ENCODE measurements at regions not wholly inside any gene's neighbourhood (a gene's known extent, or its start where the extent isn't known, plus 50 kb on each side); places are given as distances from the start of the nearest gene placed in this dataset.

DNA sequence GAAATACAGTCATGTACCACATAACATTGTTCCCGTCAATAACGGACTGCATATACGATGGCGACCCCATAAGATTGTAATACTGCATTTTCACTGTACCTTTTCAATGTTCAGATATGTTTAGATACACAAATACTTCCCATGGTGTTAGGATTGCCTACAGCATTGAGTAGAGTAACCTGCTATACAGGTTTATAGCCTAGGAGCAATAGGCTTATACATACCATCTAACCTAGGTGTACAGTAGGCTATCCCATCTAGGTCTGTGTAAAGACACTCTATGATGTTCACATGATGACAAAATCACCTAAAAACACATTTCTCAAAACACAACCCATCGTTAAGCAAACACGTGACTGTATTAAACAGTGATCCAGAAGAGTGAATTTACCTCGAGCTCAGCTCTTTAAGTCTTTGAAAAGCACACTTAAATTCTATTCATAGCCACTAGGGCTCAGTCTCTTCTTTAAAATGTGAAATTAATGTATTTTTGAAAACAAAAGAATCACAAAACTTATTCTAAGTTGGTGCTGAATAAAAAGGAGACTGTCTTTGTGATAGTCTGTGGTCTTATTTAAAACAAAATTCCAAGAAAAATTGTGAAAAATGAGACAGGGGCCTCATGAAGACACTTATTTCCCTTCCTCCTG is 239.1 kb upstream of the ARID2 start:
- no peaks in the 10 kb centered on the region for H3K79me1 ChIP-seq (ENCODE audit: low read length)
- H3K18ac ChIP-seq (ENCODE audit: low read length): no peak overlapping the region
- H2BK12ac ChIP-seq (ENCODE audit: low read length): no peak overlapping the region
- H3K4ac ChIP-seq (ENCODE audit: low read depth, low read length): no peak overlapping the region
- no peak overlapping the region for H2BK5ac ChIP-seq (ENCODE audit: low read depth, low read length, poor library complexity)
- no peak overlapping the region for H3K14ac ChIP-seq (ENCODE audit: low read length)
- H2BK120ac ChIP-seq (ENCODE audit: insufficient read depth, low read length, poor library complexity): no peak overlapping the region
- H3K27ac ChIP-seq (ENCODE audit: low read depth, low read length): no peak overlapping the region
- H3K23ac ChIP-seq (ENCODE audit: low read length): no peak overlapping the region
- no peak overlapping the region for H2AK5ac ChIP-seq (ENCODE audit: low read length)
- no CpG with 5 or more reads among the region's 7 CpGs for WGBS (ENCODE audit: extremely low coverage, insufficient coverage, insufficient read length)
- no peaks in the 10 kb centered on the region for H3K36me3 ChIP-seq (ENCODE audit: control insufficient read depth in 1 of 2, insufficient read depth in 2 of 2, low read length in 2 of 2)
- no peak overlapping the region for H3K4me3 ChIP-seq (ENCODE audit: low read depth, low read length)
- no peaks in the 10 kb centered on the region for H3K4me1 ChIP-seq (ENCODE audit: control insufficient read depth in 1 of 2, insufficient read depth in 2 of 2, low read length in 2 of 2)
- peaks cover 2% of the 10 kb centered on the region for H3K9me3 ChIP-seq (ENCODE audit: insufficient read depth, low read depth, low read length)
- no peak overlapping the region for H4K8ac ChIP-seq (ENCODE audit: low read depth, low read length)
- no peaks in the 10 kb centered on the region for H3K79me2 ChIP-seq (ENCODE audit: control insufficient read depth, insufficient read depth, low read length, poor library complexity)
- no peak overlapping the region for H3K9ac ChIP-seq (ENCODE audit: low read length)
- no peak overlapping the region for H4K12ac ChIP-seq (ENCODE audit: low read depth, low read length)
- peak in 1 of 2 donors; percentile 82 for DNase-seq
- no peak overlapping the region for H4K91ac ChIP-seq (ENCODE audit: low read depth, low read length)
- H3K4me2 ChIP-seq (ENCODE audit: low read length): no peak overlapping the region
- no peaks in the 10 kb centered on the region for H3K27me3 ChIP-seq (ENCODE audit: insufficient read depth, low read length)
- H2AFZ ChIP-seq (ENCODE audit: insufficient read depth, low read length, poor library complexity): no peak overlapping the region

DNA sequence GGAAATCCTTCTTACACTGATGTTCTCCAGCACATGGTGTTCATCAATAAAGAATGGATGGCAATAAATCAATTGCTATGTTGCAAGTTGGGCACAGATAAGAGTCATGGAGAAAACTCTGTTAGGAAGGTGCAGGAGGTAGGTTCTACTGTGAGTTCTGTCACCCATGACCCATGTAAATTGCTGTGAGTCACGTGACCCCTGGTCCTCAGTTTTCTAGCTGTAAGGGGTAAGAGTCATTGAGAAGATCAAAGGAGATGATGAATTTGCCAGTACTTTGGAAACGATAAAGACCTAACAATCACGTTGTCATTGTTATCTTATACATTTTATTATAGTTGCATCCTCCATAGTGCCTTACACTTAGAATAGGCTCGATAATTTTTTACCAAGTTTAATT is 235.2 kb upstream of the ARID2 start:
- Histone ChIP-seq H4K91ac (ENCODE audit: low read depth, low read length) (no peak overlapping the region), H3K9me3 (ENCODE audit: insufficient read depth, low read depth, low read length) (peaks cover 2% of the 10 kb centered on the region), H3K79me2 (ENCODE audit: control insufficient read depth, insufficient read depth, low read length, poor library complexity) (no peaks in the 10 kb centered on the region), H3K23ac (ENCODE audit: low read length) (no peak overlapping the region), H3K4me1 (ENCODE audit: control insufficient read depth in 1 of 2, insufficient read depth in 2 of 2, low read length in 2 of 2) (no peaks in the 10 kb centered on the region), H2BK5ac (ENCODE audit: low read depth, low read length, poor library complexity) (no peak overlapping the region), H3K18ac (ENCODE audit: low read length) (no peak overlapping the region), H3K27me3 (ENCODE audit: insufficient read depth, low read length) (no peaks in the 10 kb centered on the region), H4K8ac (ENCODE audit: low read depth, low read length) (no peak overlapping the region), H3K4me2 (ENCODE audit: low read length) (no peak overlapping the region), H2BK12ac (ENCODE audit: low read length) (no peak overlapping the region), H3K27ac (ENCODE audit: low read depth, low read length) (no peak overlapping the region), H3K4ac (ENCODE audit: low read depth, low read length) (no peak overlapping the region), H2BK120ac (ENCODE audit: insufficient read depth, low read length, poor library complexity) (no peak overlapping the region), H3K36me3 (ENCODE audit: control insufficient read depth in 1 of 2, insufficient read depth in 2 of 2, low read length in 2 of 2) (no peaks in the 10 kb centered on the region), H2AFZ (ENCODE audit: insufficient read depth, low read length, poor library complexity) (no peak overlapping the region), H3K9ac (ENCODE audit: low read length) (no peak overlapping the region), H3K4me3 (ENCODE audit: low read depth, low read length) (no peak overlapping the region), H4K12ac (ENCODE audit: low read depth, low read length) (no peak overlapping the region), H3K14ac (ENCODE audit: low read length) (no peak overlapping the region), H2AK5ac (ENCODE audit: low read length) (no peak overlapping the region), H3K79me1 (ENCODE audit: low read length) (no peaks in the 10 kb centered on the region)
- no peak for DNase-seq
- no CpG with 5 or more reads among the region's 4 CpGs for WGBS (ENCODE audit: extremely low coverage, insufficient coverage, insufficient read length)

DNA sequence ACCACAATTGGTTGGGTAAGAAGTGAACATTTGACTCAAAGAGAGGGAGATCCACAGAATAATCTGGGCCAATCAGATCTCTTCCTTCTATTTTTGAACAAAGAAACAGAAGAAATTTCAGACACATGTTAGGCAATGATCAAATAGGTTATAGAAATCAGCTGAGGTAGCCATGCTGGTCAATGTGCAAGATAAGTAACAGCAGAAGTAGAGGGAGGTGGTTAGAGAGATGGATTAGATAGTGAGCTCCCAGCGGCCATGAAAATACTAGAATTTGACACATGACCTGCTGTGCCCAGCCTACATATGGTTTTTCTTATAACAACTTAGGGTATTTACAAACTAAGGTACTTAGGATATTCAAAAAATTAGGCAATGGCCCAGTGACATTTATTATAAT is 230.9 kb upstream of the ARID2 start:
- no peaks in the 10 kb centered on the region for H3K36me3 ChIP-seq (ENCODE audit: control insufficient read depth in 1 of 2, insufficient read depth in 2 of 2, low read length in 2 of 2)
- WGBS (ENCODE audit: extremely low coverage, insufficient coverage, insufficient read length): no CpG with 5 or more reads among the region's 1 CpG
- no peak overlapping the region for H3K4me3 ChIP-seq (ENCODE audit: low read depth, low read length)
- no peak overlapping the region for H2AK5ac ChIP-seq (ENCODE audit: low read length)
- H3K14ac ChIP-seq (ENCODE audit: low read length): no peak overlapping the region
- H4K12ac ChIP-seq (ENCODE audit: low read depth, low read length): no peak overlapping the region
- no peaks in the 10 kb centered on the region for H3K79me2 ChIP-seq (ENCODE audit: control insufficient read depth, insufficient read depth, low read length, poor library complexity)
- H2BK5ac ChIP-seq (ENCODE audit: low read depth, low read length, poor library complexity): no peak overlapping the region
- H4K91ac ChIP-seq (ENCODE audit: low read depth, low read length): no peak overlapping the region
- peak in 1 of 2 donors; percentile 25 for DNase-seq
- no peaks in the 10 kb centered on the region for H3K4me1 ChIP-seq (ENCODE audit: control insufficient read depth in 1 of 2, insufficient read depth in 2 of 2, low read length in 2 of 2)
- H4K8ac ChIP-seq (ENCODE audit: low read depth, low read length): no peak overlapping the region
- no peak overlapping the region for H3K23ac ChIP-seq (ENCODE audit: low read length)
- no peak overlapping the region for H3K18ac ChIP-seq (ENCODE audit: low read length)
- H3K9ac ChIP-seq (ENCODE audit: low read length): no peak overlapping the region
- no peak overlapping the region for H2BK120ac ChIP-seq (ENCODE audit: insufficient read depth, low read length, poor library complexity)
- H3K27ac ChIP-seq (ENCODE audit: low read depth, low read length): no peak overlapping the region
- H3K9me3 ChIP-seq (ENCODE audit: insufficient read depth, low read depth, low read length): no peaks in the 10 kb centered on the region
- no peaks in the 10 kb centered on the region for H3K79me1 ChIP-seq (ENCODE audit: low read length)
- no peak overlapping the region for H3K4ac ChIP-seq (ENCODE audit: low read depth, low read length)
- no peak overlapping the region for H2AFZ ChIP-seq (ENCODE audit: insufficient read depth, low read length, poor library complexity)
- H2BK12ac ChIP-seq (ENCODE audit: low read length): no peak overlapping the region
- no peak overlapping the region for H3K4me2 ChIP-seq (ENCODE audit: low read length)
- H3K27me3 ChIP-seq (ENCODE audit: insufficient read depth, low read length): no peaks in the 10 kb centered on the region

DNA sequence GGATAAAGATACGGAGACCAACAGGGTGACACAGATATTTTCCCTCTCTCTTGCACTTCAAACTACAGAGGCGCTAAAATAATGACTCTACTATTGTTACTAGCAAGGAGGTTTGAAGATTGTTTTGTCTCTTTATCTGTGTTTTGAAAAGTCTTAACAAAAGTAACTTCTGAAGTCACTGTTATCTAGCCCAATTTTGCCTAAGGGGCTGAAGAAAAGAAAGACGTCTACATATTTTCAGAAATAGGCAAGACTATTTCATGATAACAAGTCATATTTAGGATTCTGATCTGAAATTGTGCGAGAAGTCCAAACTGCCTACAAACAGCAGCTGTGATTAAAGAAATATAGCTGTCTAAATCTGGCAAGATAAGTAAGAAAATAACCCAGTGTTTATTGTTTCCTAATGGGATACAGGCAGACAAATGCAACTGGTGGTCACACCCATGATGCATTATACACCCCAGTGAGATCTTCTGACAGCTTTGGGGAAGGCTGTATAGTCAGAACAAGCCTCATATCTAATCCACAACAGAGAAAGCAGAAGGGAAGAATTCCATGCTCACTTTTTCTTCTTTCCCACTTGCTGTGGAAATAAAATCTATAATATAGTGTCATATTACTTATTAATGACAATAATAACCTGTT is 226.9 kb upstream of the ARID2 start:
- Histone ChIP-seq H3K18ac (ENCODE audit: low read length) (no peak overlapping the region), H2AK5ac (ENCODE audit: low read length) (no peak overlapping the region), H3K14ac (ENCODE audit: low read length) (no peak overlapping the region), H4K12ac (ENCODE audit: low read depth, low read length) (no peak overlapping the region), H3K36me3 (ENCODE audit: control insufficient read depth in 1 of 2, insufficient read depth in 2 of 2, low read length in 2 of 2) (no peaks in the 10 kb centered on the region), H2BK5ac (ENCODE audit: low read depth, low read length, poor library complexity) (no peak overlapping the region), H3K27me3 (ENCODE audit: insufficient read depth, low read length) (no peaks in the 10 kb centered on the region), H3K79me1 (ENCODE audit: low read length) (no peaks in the 10 kb centered on the region), H3K4me1 (ENCODE audit: control insufficient read depth in 1 of 2, insufficient read depth in 2 of 2, low read length in 2 of 2) (no peaks in the 10 kb centered on the region), H3K9ac (ENCODE audit: low read length) (no peak overlapping the region), H3K23ac (ENCODE audit: low read length) (no peak overlapping the region), H3K79me2 (ENCODE audit: control insufficient read depth, insufficient read depth, low read length, poor library complexity) (no peaks in the 10 kb centered on the region), H4K91ac (ENCODE audit: low read depth, low read length) (no peak overlapping the region), H3K9me3 (ENCODE audit: insufficient read depth, low read depth, low read length) (no peaks in the 10 kb centered on the region), H3K4ac (ENCODE audit: low read depth, low read length) (no peak overlapping the region), H3K4me3 (ENCODE audit: low read depth, low read length) (no peak overlapping the region), H2AFZ (ENCODE audit: insufficient read depth, low read length, poor library complexity) (no peak overlapping the region), H2BK120ac (ENCODE audit: insufficient read depth, low read length, poor library complexity) (no peak overlapping the region), H4K8ac (ENCODE audit: low read depth, low read length) (no peak overlapping the region), H3K4me2 (ENCODE audit: low read length) (no peak overlapping the region), H3K27ac (ENCODE audit: low read depth, low read length) (no peak overlapping the region), H2BK12ac (ENCODE audit: low read length) (no peak overlapping the region)
- WGBS (ENCODE audit: extremely low coverage, insufficient coverage, insufficient read length): no CpG with 5 or more reads among the region's 4 CpGs
- peak; percentile 24 to 93 for DNase-seq
